ENCODE measurements at regions not wholly inside any gene's neighbourhood (a gene's known extent, or its start where the extent isn't known, plus 50 kb on each side); places are given as distances from the start of the nearest gene placed in this dataset.

GRCh38 chr20:52622081-52622480 lies 350.1 kb upstream of the TSHZ2 start:
- DNase-seq, result no peak

GRCh38 chr20:52621401-52621800 lies 350.8 kb upstream of the TSHZ2 start:
- no peak for DNase-seq

GRCh38 chr20:52619671-52620070 lies 352.5 kb upstream of the TSHZ2 start:
- DNase-seq, result no peak

- DNase-seq, result no peak
Measured at GRCh38 chr20:52619101-52619500, 353.1 kb upstream of the TSHZ2 start.

- DNase-seq, result no peak
Measured at GRCh38 chr20:52616629-52617028, 355.5 kb upstream of the TSHZ2 start.

- DNase-seq, result no peak
Measured at GRCh38 chr20:52614051-52614863, 357.9 kb upstream of the TSHZ2 start.

- no peak for DNase-seq
Measured at GRCh38 chr20:52612046-52612632, 360.0 kb upstream of the TSHZ2 start.

GRCh38 chr20:52610749-52611148 lies 361.4 kb upstream of the TSHZ2 start:
- DNase-seq, result no peak

GRCh38 chr20:52601295-52601971 lies 370.7 kb upstream of the TSHZ2 start:
- DNase-seq, result no peak

- DNase-seq, result no peak
Measured at GRCh38 chr20:52596256-52596655, 375.9 kb upstream of the TSHZ2 start.

- DNase-seq, result no peak
Measured at GRCh38 chr20:52595518-52595917, 376.6 kb upstream of the TSHZ2 start.

GRCh38 chr20:52593654-52594053 lies 378.5 kb upstream of the TSHZ2 start:
- DNase-seq, result no peak

- no peak for DNase-seq
Measured at GRCh38 chr20:52592567-52592966, 379.6 kb upstream of the TSHZ2 start.

GRCh38 chr20:52590100-52590499 lies 382.1 kb upstream of the TSHZ2 start:
- no peak for DNase-seq

- DNase-seq, result no peak
Measured at GRCh38 chr20:52589251-52589812, 382.8 kb upstream of the TSHZ2 start.

GRCh38 chr20:52586660-52587059 lies 385.5 kb upstream of the TSHZ2 start:
- peak in 1 of 2 experiments; percentile 25 for DNase-seq

- DNase-seq, result no peak
Measured at GRCh38 chr20:52585333-52585732, 386.8 kb upstream of the TSHZ2 start.

GRCh38 chr20:52578559-52578958 lies 387.0 kb upstream of the ZFP64 start:
- DNase-seq, result no peak

- DNase-seq, result no peak
Measured at GRCh38 chr20:52577696-52578095, 386.1 kb upstream of the ZFP64 start.

GRCh38 chr20:52572687-52573086 lies 381.1 kb upstream of the ZFP64 start:
- DNase-seq, result no peak

GRCh38 chr20:52569201-52569600 lies 377.6 kb upstream of the ZFP64 start:
- no peak for DNase-seq

GRCh38 chr20:52565614-52566013 lies 374.0 kb upstream of the ZFP64 start:
- no peak for DNase-seq

- DNase-seq, result no peak
Measured at GRCh38 chr20:52564594-52564993, 373.0 kb upstream of the ZFP64 start.

All from NCI-H526 (cell line).